Renal cortical epithelial cell (primary cell): ENCODE measurements at regions not wholly inside any gene's neighbourhood (a gene's known extent, or its start where the extent isn't known, plus 50 kb on each side); places are given as distances from the start of the nearest gene placed in this dataset.

Source experiments
- DNase-seq: peaks from one replicate; pipeline ENCODE4 v3.0.0-alpha.2; 2011; ENCODE audit warnings: low read depth

- DNase-seq, result peak; percentile 77
Observed at GRCh38 chr6:22399693-22400092, 102.9 kb upstream of the PRL start.

DNA sequence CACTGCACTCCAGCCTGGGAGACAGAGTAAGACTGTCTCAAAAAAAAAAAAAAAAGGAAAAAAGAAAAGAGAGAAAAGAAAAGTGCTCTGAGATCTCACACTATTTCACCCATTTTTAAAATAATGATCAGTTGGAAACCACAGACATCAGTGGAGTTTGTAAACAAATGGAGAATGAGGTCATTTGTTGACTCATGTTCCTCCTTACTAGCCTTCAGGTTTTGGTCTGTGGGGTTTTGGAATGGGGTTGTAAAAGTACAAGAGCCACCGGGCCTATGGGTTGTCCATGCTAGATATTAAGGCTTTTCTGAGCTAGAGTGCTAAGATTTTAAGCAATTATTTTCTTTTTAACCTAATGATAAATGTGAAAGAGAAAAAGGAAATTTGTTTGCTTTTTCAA, 104.4 kb upstream of the PRL start:
- DNase-seq, result no peak

GRCh38 chr6:22401932-22402331, 105.1 kb upstream of the PRL start:
- DNase-seq, result no peak

- DNase-seq, result no peak
Observed at GRCh38 chr6:22409486-22409885, 112.7 kb upstream of the PRL start.

DNA sequence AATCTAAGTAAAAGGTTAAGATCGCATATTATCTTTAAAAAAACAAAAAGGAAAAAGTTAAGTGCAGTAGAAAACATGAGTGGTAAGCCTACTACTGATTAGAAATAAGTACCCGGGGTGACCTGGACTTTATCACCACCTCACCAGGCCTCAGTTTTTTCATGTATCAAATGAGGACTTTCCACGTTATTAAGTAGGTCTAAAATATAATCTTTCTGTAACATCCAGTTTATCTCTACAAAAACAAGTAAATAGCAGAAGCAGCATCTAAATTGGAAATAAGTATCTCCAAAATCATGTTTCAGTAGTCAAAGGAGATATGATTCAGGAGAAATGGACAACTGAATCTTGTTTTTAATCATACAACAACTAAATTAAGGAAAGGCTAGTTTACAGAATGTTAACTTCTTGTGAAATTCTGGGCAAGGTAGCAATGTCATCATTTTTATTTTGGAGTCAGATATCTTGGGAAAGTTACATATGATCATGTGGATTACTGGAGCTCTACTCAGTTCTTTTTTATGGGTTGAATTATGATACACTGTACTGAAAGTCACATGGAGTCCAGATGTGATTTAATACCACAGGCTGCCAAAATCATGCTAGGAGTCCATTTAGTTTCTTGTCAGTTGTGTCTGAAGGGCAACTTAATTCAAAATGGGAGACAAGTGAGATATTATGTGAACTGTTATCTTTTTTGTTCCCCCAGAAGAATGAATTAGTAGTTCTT, 114.7 kb upstream of the PRL start:
- no peak for DNase-seq

DNA sequence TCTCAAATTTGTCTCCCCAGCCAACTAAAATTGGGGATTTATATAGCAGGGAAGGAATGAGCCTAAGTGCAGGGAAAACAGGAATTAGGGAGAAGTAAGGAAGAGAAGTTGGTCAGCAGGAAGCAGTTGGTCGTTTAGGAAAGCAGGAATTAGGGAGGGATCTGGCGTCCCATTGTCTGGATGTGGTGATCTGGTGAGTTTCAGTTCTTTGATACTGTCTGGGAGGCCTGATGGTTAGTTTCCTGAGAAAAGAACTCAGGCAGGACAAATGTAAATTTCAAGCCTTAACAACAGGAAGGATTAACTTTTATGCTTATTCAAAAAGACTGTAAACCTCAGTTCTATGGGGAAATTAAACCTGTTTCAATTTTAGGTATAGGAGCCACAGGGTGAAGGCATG, 116.2 kb upstream of the PRL start:
- no peak for DNase-seq

DNA sequence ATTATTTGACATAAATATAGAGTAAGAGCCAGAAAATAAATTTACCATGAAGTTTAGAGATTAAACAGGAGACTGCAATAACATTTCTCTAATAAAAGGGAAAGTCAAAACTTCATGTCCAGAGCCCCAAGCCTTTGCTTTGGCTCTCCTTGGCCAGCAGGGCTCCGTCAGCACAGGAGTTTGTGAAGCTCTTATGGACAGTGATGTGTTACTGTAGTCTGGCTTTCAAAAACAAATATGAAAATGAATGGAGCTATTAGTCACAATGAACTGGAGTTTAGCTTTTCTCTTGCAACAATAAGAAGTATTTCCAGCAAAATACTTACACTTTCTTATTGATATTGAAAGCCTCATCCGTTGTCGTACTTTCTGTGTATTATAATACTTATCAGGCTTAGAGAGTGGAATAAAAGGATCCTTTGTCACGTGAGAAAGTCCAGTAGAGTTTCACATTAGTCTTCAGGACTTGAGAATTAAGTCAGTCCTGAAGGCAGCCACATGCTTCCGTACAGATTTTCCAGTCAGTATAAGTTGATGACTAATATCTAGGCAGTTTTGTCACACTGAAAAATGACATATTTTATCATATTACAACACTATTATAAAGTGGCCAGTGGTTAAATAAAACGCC, 117.0 kb upstream of the PRL start:
- no peak for DNase-seq

- DNase-seq, result no peak
Observed at GRCh38 chr6:22418714-22419113, 121.9 kb upstream of the PRL start.

DNA sequence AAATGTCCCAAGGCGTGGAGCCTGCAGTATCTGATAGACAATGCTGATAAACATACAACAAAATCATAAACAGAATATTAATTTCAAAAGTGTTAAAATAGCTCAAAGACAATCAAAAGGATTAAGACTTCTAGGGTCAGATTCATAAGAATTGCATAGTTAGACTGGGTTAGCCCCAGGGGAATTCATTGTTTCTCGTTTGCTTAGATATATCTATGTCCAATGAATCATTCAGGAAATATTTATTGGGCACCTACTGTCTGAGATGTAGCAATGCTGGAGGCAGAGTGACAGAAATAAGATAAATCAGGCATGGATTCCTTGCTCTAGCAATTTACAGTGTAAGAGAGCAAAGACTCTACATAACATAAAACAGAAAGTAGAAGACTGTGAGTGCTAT, 124.4 kb upstream of the PRL start:
- no peak for DNase-seq

DNA sequence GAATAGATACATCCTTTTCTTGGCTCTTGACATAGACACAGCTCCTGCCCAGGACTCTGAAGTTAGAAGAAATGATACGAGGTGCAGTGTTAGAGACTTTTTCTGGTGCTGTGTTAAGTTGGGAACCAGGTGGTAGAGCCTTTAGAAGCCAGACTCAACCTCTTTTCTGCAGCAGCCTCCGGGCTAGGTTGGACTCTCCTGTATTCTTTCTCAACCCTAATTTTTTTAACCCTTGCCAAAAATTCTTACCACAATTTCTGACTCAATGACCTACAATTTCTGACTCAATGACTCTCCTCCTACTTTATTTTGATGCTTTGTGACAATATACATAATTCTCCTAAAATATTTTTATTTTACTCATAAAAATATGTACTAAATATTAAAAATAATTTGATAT, 127.4 kb upstream of the PRL start:
- DNase-seq, result no peak

- DNase-seq, result no peak
Observed at GRCh38 chr6:22432060-22432459, 135.2 kb upstream of the PRL start.

- no peak for DNase-seq
Observed at GRCh38 chr6:22433745-22434144, 135.6 kb upstream of the HDGFL1 start.

DNA sequence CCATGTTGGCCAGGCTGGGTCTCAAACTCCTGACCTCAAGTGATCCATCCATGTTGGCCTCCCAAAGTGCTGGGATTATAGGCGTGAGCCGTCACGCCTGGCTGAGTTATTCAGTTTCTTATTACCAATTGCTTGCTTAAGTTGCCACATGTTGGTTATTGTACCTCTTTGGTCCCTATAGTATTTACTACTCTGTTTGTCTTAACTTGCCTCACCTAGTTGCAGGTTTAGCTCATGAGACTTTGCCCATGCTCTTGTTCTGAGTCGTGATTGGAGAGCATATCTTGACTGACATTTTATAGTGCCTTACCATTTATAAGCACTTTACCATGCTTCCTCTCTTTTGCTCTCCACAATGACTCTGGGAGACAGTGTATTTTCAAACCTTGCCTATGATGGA, 134.2 kb upstream of the HDGFL1 start:
- no peak for DNase-seq

GRCh38 chr6:22436134-22436533, 133.2 kb upstream of the HDGFL1 start:
- DNase-seq, result no peak

DNA sequence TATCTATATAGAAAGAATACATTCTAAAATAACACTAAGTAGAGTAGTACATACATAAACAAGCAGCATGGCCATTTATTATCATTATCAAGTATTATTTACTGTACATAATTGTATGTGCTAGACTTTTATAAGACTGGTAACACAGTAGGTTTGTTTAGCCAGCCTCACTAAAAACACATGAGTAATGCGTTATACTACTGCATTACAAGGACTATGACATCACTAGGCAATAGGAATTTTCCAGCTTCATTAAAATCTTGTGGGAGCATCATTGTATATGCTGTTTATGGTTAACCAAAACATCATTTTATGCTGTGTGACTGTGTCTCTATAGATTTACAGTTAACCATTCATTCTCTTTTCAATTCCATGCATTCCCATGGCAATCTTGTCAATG, 131.7 kb upstream of the HDGFL1 start:
- DNase-seq, result no peak

- no peak for DNase-seq
Observed at GRCh38 chr6:22442826-22443225, 126.5 kb upstream of the HDGFL1 start.

GRCh38 chr6:22444330-22444729, 125.0 kb upstream of the HDGFL1 start:
- no peak for DNase-seq

- DNase-seq, result no peak
Observed at GRCh38 chr6:22445946-22446345, 123.4 kb upstream of the HDGFL1 start.

- no peak for DNase-seq
Observed at GRCh38 chr6:22447249-22448196, 121.8 kb upstream of the HDGFL1 start.

DNA sequence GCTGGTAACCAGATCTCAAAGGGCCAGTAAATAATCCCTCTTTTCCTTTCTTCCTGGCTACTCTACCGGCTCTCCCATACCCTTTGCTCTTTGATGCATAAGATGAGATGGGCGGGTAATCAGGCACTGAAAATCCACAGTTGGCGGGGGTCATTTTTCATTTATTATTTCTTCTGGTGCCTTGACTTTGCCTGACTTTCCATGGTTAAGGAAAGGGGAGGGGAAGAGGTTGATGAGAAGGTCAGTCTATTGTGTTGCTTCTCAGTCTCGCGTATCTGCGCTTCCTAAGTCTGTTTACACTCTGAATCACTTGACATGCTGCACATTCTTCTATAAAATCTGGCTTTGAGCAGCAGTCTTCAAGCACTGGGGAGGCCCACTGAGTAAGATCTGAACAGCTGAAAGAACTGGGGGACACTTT, 121.1 kb upstream of the HDGFL1 start:
- peak; percentile 84 for DNase-seq

- DNase-seq, result peak; percentile 37
Observed at GRCh38 chr6:22451962-22452361, 117.4 kb upstream of the HDGFL1 start.

- no peak for DNase-seq
Observed at GRCh38 chr6:22455378-22455777, 114.0 kb upstream of the HDGFL1 start.

DNA sequence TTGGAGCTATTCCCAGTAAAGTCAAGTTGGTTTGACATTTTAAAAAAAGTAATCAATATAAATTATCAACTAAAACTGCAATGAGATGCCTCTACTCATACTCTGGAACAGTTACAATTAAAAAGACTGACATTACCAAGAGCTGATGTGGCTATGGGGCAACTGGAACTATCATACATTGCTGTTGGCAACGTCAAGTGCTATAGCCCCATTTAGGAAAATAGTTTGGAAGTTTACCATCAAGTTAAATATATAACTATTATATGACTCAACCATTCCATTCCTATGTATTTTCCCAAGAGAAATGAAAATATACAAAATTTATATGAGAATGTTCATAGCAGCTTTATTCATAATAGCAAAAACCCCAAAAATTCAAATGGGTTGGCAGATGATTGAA, 111.4 kb upstream of the HDGFL1 start:
- no peak for DNase-seq
